ENCODE measurements at regions not wholly inside any gene's neighbourhood (a gene's known extent, or its start where the extent isn't known, plus 50 kb on each side); places are given as distances from the start of the nearest gene placed in this dataset.

DNA sequence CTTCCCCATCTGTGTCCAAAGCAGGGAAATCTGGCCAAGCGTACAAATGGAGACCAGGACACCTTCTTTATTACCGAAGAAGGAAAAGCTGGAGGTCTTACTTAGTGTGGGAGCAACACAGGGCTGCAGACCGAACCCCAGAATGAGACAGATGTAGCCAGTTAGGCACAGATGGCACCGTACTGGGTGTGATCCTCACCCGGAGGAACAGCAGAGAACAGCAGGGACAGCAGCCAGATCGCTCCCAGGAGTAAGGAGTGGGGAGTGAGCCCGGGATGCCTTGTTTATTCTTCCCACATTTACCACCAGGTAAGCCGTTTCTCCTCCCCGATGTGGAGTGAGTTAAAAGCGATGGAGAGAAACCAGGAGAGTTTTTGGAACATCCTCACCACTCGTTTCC, 150.7 kb upstream of the SPRED2 start:
- H3K9me3 Mint-ChIP-seq (ENCODE audit: insufficient read depth): peaks cover 2% of the 10 kb centered on the region
- no peak for DNase-seq
- WGBS (ENCODE audit: insufficient coverage): 100% methylated on average over 4 of the region's 11 CpGs
- H3K27ac Mint-ChIP-seq: no peak overlapping the region
- H3K4me1 Mint-ChIP-seq: peaks cover 3% of the 10 kb centered on the region
- ATAC-seq (ENCODE audit: low read depth): no peak
- Histone ChIP-seq H3K9me3 (ENCODE audit: control extremely low read depth in 1 of 3, control insufficient read depth in 2 of 3, insufficient read depth in 1 of 3, low read length in 2 of 3) (peaks cover 0 to 5% (median 0%) of the 10 kb centered on the region in 3 donors), H4K20me1 (ENCODE audit: control insufficient read depth, insufficient read depth, low read length, poor library complexity, severe bottlenecking) (no peaks in the 10 kb centered on the region), H3K4me2 (replicated peaks; ENCODE audit: low read depth, low read length, poor library complexity, severe bottlenecking) (no peak overlapping the region), H3K4me3 (ENCODE audit: control extremely low read depth in 1 of 5, extremely low read depth in 1 of 5, insufficient read depth in 1 of 5, low read depth in 2 of 5, low read length in 4 of 5) (no peak overlapping the region), H3K27ac (ENCODE audit: low read length in 2 of 2) (no peak overlapping the region), H3K9ac (ENCODE audit: low read length) (no peak overlapping the region), H3K79me2 (ENCODE audit: control insufficient read depth, insufficient read depth, low read length) (no peaks in the 10 kb centered on the region), H3K36me3 (replicated peaks in 1 of 2; ENCODE audit: control extremely low read depth in 1 of 2, control insufficient read depth in 1 of 2, extremely low read depth in 1 of 2, insufficient read depth in 2 of 2, low read length in 1 of 2) (no peaks in the 10 kb centered on the region), H2AFZ (ENCODE audit: insufficient read depth, low read depth, low read length, poor library complexity, severe bottlenecking) (no peak overlapping the region), H3K4me1 (ENCODE audit: control insufficient read depth in 2 of 2, insufficient read depth in 2 of 2, low read length in 2 of 2) (no peaks in the 10 kb centered on the region), H3K27me3 (replicated peaks in 1 of 4; ENCODE audit: control extremely low read depth in 1 of 4, control insufficient read depth in 3 of 4, insufficient read depth in 4 of 4, low read length in 3 of 4) (no peaks in the 10 kb centered on the region)
- ChIA-PET CTCF (interaction anchor here (1.0 kb wide), 1 partner anchor 10 kb away, joined by 3 read pairs; no protein-coding TSS in a partner anchor), POLR2A (no interaction called here)
- H3K27me3 Mint-ChIP-seq: no peaks in the 10 kb centered on the region
- no peak for TF ChIP-seq EZH2 (IDR thresholded peaks at IDR 0.05; ENCODE audit: borderline replicate concordance, insufficient read depth, low read depth, low read length, poor library complexity, severe bottlenecking)
- TF ChIP-seq, protein P1, sequence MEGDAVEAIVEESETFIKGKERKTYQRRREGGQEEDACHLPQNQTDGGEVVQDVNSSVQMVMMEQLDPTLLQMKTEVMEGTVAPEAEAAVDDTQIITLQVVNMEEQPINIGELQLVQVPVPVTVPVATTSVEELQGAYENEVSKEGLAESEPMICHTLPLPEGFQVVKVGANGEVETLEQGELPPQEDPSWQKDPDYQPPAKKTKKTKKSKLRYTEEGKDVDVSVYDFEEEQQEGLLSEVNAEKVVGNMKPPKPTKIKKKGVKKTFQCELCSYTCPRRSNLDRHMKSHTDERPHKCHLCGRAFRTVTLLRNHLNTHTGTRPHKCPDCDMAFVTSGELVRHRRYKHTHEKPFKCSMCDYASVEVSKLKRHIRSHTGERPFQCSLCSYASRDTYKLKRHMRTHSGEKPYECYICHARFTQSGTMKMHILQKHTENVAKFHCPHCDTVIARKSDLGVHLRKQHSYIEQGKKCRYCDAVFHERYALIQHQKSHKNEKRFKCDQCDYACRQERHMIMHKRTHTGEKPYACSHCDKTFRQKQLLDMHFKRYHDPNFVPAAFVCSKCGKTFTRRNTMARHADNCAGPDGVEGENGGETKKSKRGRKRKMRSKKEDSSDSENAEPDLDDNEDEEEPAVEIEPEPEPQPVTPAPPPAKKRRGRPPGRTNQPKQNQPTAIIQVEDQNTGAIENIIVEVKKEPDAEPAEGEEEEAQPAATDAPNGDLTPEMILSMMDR (IDR thresholded peaks at IDR 0.05): no peak
- H3K4me3 Mint-ChIP-seq: no peak overlapping the region
- intact Hi-C loops (cut with micrococcal nuclease): no loop called here

DNA sequence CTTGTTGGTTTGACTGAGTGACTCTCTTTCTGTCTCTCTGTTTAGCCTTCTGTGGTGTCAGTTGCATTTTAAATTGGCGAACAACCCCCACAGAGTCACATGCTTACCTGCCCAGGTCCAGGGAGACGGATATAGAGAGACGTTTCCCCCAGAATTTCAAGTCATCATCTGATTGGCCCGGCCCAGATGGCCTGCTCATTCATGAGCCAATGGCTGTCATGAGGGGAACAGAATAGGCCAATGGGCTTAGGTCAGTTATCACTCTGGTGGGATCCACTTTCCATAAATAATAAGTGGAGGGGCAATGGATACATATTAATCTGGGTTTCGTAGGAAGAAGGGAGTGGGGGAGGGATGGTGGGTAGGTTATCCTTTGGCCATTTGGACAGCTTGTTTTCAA, 150.0 kb upstream of the SPRED2 start:
- Mint-ChIP-seq H3K27me3 (no peaks in the 10 kb centered on the region), H3K9me3 (ENCODE audit: insufficient read depth) (peaks cover 2% of the 10 kb centered on the region), H3K27ac (no peak overlapping the region), H3K4me3 (no peak overlapping the region), H3K4me1 (peaks cover 3% of the 10 kb centered on the region)
- ChIA-PET CTCF (interaction anchor here (1.0 to 1.2 kb wide), 2 partner anchors 9 to 56 kb away, joined by 3 to 4 read pairs; no protein-coding TSS in a partner anchor), POLR2A (no interaction called here)
- Histone ChIP-seq H3K4me1 (ENCODE audit: control insufficient read depth in 2 of 2, insufficient read depth in 2 of 2, low read length in 2 of 2) (no peaks in the 10 kb centered on the region), H3K27me3 (replicated peaks in 1 of 4; ENCODE audit: control extremely low read depth in 1 of 4, control insufficient read depth in 3 of 4, insufficient read depth in 4 of 4, low read length in 3 of 4) (no peaks in the 10 kb centered on the region), H3K9me3 (ENCODE audit: control extremely low read depth in 1 of 3, control insufficient read depth in 2 of 3, insufficient read depth in 1 of 3, low read length in 2 of 3) (no peaks in the 10 kb centered on the region), H3K4me2 (replicated peaks; ENCODE audit: low read depth, low read length, poor library complexity, severe bottlenecking) (no peak overlapping the region), H3K4me3 (ENCODE audit: control extremely low read depth in 1 of 5, extremely low read depth in 1 of 5, insufficient read depth in 1 of 5, low read depth in 2 of 5, low read length in 4 of 5) (no peak overlapping the region), H3K36me3 (replicated peaks in 1 of 2; ENCODE audit: control extremely low read depth in 1 of 2, control insufficient read depth in 1 of 2, extremely low read depth in 1 of 2, insufficient read depth in 2 of 2, low read length in 1 of 2) (no peaks in the 10 kb centered on the region), H3K27ac (ENCODE audit: low read length in 2 of 2) (no peak overlapping the region), H4K20me1 (ENCODE audit: control insufficient read depth, insufficient read depth, low read length, poor library complexity, severe bottlenecking) (no peaks in the 10 kb centered on the region), H3K9ac (ENCODE audit: low read length) (no peak overlapping the region), H3K79me2 (ENCODE audit: control insufficient read depth, insufficient read depth, low read length) (no peaks in the 10 kb centered on the region), H2AFZ (ENCODE audit: insufficient read depth, low read depth, low read length, poor library complexity, severe bottlenecking) (no peak overlapping the region)
- ATAC-seq (ENCODE audit: low read depth) (no peak), DNase-seq (no peak)
- WGBS (ENCODE audit: insufficient coverage): 80% methylated on average over 1 of the region's 5 CpGs
- no peak for TF ChIP-seq EZH2 (IDR thresholded peaks at IDR 0.05; ENCODE audit: borderline replicate concordance, insufficient read depth, low read depth, low read length, poor library complexity, severe bottlenecking)
- TF ChIP-seq, protein P1 (IDR thresholded peaks at IDR 0.05): no peak
- intact Hi-C loops (cut with micrococcal nuclease): no loop called here

Data from B cell (primary cell).